ENCODE measurements at regions not wholly inside any gene's neighbourhood (a gene's known extent, or its start where the extent isn't known, plus 50 kb on each side); places are given as distances from the start of the nearest gene placed in this dataset.

DNA sequence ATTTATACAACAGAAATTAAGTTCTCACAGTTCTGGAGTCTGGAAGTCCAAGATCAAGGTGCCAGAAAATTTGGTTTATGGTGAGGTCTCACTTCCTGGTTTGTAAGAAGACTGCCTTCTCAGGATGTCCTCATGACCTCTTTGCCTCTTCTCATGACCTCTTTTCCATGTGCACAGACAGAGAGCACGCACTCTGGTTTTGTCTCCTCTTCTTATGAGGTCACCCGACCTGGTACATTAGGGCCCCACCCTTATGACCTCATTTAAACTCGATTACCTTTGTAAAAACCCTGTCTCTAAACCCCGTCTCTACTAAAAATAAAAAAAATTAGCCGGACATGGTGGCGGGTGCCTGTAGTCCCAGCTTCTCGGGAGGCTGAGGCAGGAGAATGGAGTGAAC, 155.9 kb downstream of the KIT start:
- peaks cover 3% of the 10 kb centered on the region for H3K36me3 Mint-ChIP-seq (ENCODE audit: low read depth, unreplicated experiment)
- no peaks in the 10 kb centered on the region for H3K27me3 Mint-ChIP-seq (ENCODE audit: unreplicated experiment)
- H3K27ac Mint-ChIP-seq (ENCODE audit: unreplicated experiment) = no peak overlapping the region
- DNase-seq (ENCODE audit: low spot score) = no peak
- peaks cover 7% of the 10 kb centered on the region for H3K4me1 Mint-ChIP-seq (ENCODE audit: unreplicated experiment)
- H3K9me3 Mint-ChIP-seq (ENCODE audit: unreplicated experiment) = no peaks in the 10 kb centered on the region
- TF ChIP-seq, protein P1, sequence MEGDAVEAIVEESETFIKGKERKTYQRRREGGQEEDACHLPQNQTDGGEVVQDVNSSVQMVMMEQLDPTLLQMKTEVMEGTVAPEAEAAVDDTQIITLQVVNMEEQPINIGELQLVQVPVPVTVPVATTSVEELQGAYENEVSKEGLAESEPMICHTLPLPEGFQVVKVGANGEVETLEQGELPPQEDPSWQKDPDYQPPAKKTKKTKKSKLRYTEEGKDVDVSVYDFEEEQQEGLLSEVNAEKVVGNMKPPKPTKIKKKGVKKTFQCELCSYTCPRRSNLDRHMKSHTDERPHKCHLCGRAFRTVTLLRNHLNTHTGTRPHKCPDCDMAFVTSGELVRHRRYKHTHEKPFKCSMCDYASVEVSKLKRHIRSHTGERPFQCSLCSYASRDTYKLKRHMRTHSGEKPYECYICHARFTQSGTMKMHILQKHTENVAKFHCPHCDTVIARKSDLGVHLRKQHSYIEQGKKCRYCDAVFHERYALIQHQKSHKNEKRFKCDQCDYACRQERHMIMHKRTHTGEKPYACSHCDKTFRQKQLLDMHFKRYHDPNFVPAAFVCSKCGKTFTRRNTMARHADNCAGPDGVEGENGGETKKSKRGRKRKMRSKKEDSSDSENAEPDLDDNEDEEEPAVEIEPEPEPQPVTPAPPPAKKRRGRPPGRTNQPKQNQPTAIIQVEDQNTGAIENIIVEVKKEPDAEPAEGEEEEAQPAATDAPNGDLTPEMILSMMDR (IDR thresholded peaks at IDR 0.05; ENCODE audit: unreplicated experiment) = no peak
- H3K4me3 Mint-ChIP-seq (ENCODE audit: unreplicated experiment) = no peak overlapping the region

DNA sequence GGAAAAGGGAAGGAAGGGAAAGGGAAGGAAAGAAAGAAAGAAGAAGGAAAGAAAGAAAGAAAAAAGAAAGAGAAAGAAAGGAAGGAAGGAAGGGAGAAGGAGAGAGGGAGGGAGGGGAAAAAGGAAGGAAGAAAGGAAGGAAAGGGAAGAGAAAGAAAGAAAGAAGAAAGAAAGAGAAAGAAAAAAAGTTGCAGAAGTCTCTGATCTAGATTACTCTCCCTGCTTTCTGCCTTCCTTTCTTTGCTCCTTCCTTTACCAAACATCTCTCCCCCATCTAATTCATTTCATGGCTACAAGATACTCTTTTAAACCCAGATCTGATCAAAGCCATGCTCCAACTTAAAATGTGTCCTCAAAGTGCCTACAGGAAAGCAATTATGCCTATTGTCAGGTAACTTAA, 148.6 kb downstream of the KIT start:
- H3K36me3 Mint-ChIP-seq (ENCODE audit: low read depth, unreplicated experiment) = peaks cover 10% of the 10 kb centered on the region
- no peak overlapping the region for H3K4me3 Mint-ChIP-seq (ENCODE audit: unreplicated experiment)
- DNase-seq (ENCODE audit: low spot score) = no peak
- H3K4me1 Mint-ChIP-seq (ENCODE audit: unreplicated experiment) = peaks cover 6% of the 10 kb centered on the region
- H3K9me3 Mint-ChIP-seq (ENCODE audit: unreplicated experiment) = no peaks in the 10 kb centered on the region
- H3K27me3 Mint-ChIP-seq (ENCODE audit: unreplicated experiment) = peaks cover 5% of the 10 kb centered on the region
- TF ChIP-seq, protein P1 (IDR thresholded peaks at IDR 0.05; ENCODE audit: unreplicated experiment) = no peak
- no peak overlapping the region for H3K27ac Mint-ChIP-seq (ENCODE audit: unreplicated experiment)

DNA sequence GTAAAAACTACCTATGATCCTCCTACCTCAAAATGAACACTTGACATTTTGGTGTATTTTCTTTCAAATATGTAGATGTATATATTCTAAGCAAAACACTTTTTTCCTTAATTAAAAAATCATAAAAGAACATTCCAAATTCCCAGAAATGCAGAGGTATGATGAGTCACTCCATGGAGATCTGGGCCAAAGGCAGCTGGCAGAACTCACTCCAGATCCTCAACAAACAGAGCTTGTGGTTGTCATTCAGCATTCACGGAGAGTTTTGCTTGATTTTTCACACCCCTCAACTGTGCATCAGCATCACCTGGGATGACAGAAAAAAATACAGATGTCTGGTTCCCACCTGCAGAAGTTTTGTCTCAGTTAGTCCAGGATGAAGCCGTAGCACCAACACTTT, 144.6 kb downstream of the KIT start:
- Mint-ChIP-seq H3K4me1 (ENCODE audit: unreplicated experiment) (peaks cover 6% of the 10 kb centered on the region), H3K27me3 (ENCODE audit: unreplicated experiment) (peaks cover 7% of the 10 kb centered on the region), H3K27ac (ENCODE audit: unreplicated experiment) (no peak overlapping the region), H3K4me3 (ENCODE audit: unreplicated experiment) (no peak overlapping the region), H3K9me3 (ENCODE audit: unreplicated experiment) (no peaks in the 10 kb centered on the region), H3K36me3 (ENCODE audit: low read depth, unreplicated experiment) (peaks cover 7% of the 10 kb centered on the region)
- DNase-seq (ENCODE audit: low spot score) = no peak
- TF ChIP-seq, protein P1 (IDR thresholded peaks at IDR 0.05; ENCODE audit: unreplicated experiment) = no peak

DNA sequence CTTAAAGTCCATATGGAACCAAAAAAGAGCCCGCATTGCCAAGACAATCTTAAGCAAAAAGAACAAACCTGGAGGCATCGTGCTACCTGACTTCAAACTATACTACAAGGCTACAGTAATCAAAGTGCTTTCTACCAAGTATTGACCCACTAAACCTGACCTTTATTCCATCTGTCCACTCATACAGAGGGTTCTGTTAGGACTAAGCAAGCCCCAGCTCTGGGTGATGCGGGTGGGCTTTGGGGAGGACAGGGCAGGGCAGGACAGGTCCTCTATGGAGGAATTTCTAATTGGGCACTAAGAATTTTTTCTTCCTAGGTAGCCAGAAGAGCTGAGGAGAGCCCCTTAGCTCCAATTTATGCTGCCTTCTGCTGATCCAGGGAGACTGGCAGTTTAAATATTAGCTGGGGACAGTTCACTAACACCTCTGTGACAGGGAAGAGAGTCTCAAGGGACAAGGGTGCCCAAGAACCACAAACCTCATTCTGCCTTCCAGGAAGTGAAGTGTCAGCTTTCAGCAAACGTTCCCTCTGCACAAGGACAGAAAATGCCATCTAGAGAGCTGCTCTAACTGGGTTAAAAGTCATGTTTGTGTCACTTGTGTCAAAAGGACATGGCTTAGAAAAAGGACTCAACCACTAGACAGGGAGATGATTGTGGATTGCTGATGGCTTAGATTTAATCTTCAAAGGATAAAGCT, 143.2 kb downstream of the KIT start:
- TF ChIP-seq, protein P1 (IDR thresholded peaks at IDR 0.05; ENCODE audit: unreplicated experiment) = no peak
- no peak for DNase-seq (ENCODE audit: low spot score)
- no peaks in the 10 kb centered on the region for H3K36me3 Mint-ChIP-seq (ENCODE audit: low read depth, unreplicated experiment)

DNA sequence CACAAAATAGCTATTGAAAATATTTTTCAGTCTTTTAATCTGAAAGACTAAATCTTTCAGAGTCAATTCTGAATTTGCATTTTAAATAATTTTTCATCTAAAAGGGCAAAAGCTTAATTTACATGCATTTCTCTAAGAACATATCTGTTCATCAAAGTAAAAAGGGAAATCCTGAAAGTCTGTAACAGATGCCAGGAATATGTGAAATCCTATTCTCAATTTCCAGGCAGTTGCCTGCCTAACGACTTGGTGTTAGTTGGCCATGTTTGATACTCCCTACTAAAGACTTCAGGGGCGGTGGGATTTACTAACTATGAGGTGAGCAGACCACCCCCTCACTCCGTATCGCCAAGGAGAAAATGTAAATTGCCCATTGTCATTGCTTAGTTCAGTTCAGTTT, 136.8 kb downstream of the KIT start:
- TF ChIP-seq, protein P1 (IDR thresholded peaks at IDR 0.05; ENCODE audit: unreplicated experiment) = no peak
- Mint-ChIP-seq H3K4me3 (ENCODE audit: unreplicated experiment) (no peak overlapping the region), H3K27me3 (ENCODE audit: unreplicated experiment) (peaks cover 3% of the 10 kb centered on the region), H3K4me1 (ENCODE audit: unreplicated experiment) (peaks cover 17% of the 10 kb centered on the region), H3K9me3 (ENCODE audit: unreplicated experiment) (no peaks in the 10 kb centered on the region), H3K27ac (ENCODE audit: unreplicated experiment) (no peak overlapping the region), H3K36me3 (ENCODE audit: low read depth, unreplicated experiment) (no peaks in the 10 kb centered on the region)
- DNase-seq (ENCODE audit: low spot score) = no peak

More for the DNA sequence above, 143.2 kb downstream of the KIT start:
- H3K27ac Mint-ChIP-seq (ENCODE audit: unreplicated experiment) = no peak overlapping the region
- no peak overlapping the region for H3K4me3 Mint-ChIP-seq (ENCODE audit: unreplicated experiment)
- no peaks in the 10 kb centered on the region for H3K9me3 Mint-ChIP-seq (ENCODE audit: unreplicated experiment)
- H3K4me1 Mint-ChIP-seq (ENCODE audit: unreplicated experiment) = peaks cover 6% of the 10 kb centered on the region
- H3K27me3 Mint-ChIP-seq (ENCODE audit: unreplicated experiment) = peaks cover 6% of the 10 kb centered on the region

Measured in endothelial cell (in vitro differentiated cells).